Type B pancreatic cell (in vitro differentiated cells): ENCODE measurements at regions not wholly inside any gene's neighbourhood (a gene's known extent, or its start where the extent isn't known, plus 50 kb on each side); places are given as distances from the start of the nearest gene placed in this dataset.
A peak's percentile ranks its signal among the peaks of the same experiment; 100 is the strongest.

Source experiments
- DNase-seq: peaks from one replicate; pipeline ENCODE4 v3.0.0; 2021; ENCODE audit warnings: mixed read lengths; ENCODE audit not compliant: unreplicated experiment; ENCODE audit errors: extremely low spot score
- H3K27ac Mint-ChIP-seq: 2 replicates; pipeline ENCODE4 v1.8.0; 2021; ENCODE audit warnings: mild to moderate bottlenecking, mixed read lengths
- H3K27me3 Mint-ChIP-seq: 2 replicates; pipeline ENCODE4 v1.8.0; 2021; ENCODE audit warnings: mixed read lengths
- H3K36me3 Mint-ChIP-seq: 2 replicates; pipeline ENCODE4 v1.8.0; 2021; ENCODE audit warnings: mixed read lengths
- H3K4me1 Mint-ChIP-seq: one replicate; pipeline ENCODE4 v1.8.0; 2021; ENCODE audit warnings: mixed read lengths; ENCODE audit not compliant: unreplicated experiment
- H3K4me3 Mint-ChIP-seq: 2 replicates; pipeline ENCODE4 v1.8.0; 2021; ENCODE audit warnings: mild to moderate bottlenecking, mixed read lengths
- H3K9me3 Mint-ChIP-seq: 2 replicates; pipeline ENCODE4 v1.8.0; 2021; ENCODE audit warnings: mixed read lengths
- CTCF ChIP-seq: fragments of 200-600 bp; sonication (generic); conservative IDR thresholded peaks from 2 replicates; pipeline ENCODE4 v1.5.0; 2021; ENCODE audit warnings: antibody characterized with exemption, mild to moderate bottlenecking

GRCh38 chr17:36732351-36732750 lies 131.0 kb downstream of the MRM1 start:
- no peak for DNase-seq
- no peak overlapping the region for H3K4me3 Mint-ChIP-seq
- peaks cover 71% of the 10 kb centered on the region for H3K27me3 Mint-ChIP-seq
- peaks cover 10% of the 10 kb centered on the region for H3K4me1 Mint-ChIP-seq
- no peak overlapping the region for H3K27ac Mint-ChIP-seq
- H3K36me3 Mint-ChIP-seq = no peaks in the 10 kb centered on the region
- no peaks in the 10 kb centered on the region for H3K9me3 Mint-ChIP-seq
- TF ChIP-seq CTCF = no peak

GRCh38 chr17:36736201-36737156 lies 135.1 kb downstream of the MRM1 start:
- H3K4me3 Mint-ChIP-seq = no peak overlapping the region
- peaks cover 61% of the 10 kb centered on the region for H3K27me3 Mint-ChIP-seq

GRCh38 chr17:36739208-36739607 lies 137.8 kb downstream of the MRM1 start:
- no peaks in the 10 kb centered on the region for H3K36me3 Mint-ChIP-seq
- peaks cover 10% of the 10 kb centered on the region for H3K4me1 Mint-ChIP-seq
- no peaks in the 10 kb centered on the region for H3K9me3 Mint-ChIP-seq
- H3K4me3 Mint-ChIP-seq = no peak overlapping the region
- peaks cover 57% of the 10 kb centered on the region for H3K27me3 Mint-ChIP-seq
- DNase-seq = no peak
- TF ChIP-seq CTCF = no peak
- no peak overlapping the region for H3K27ac Mint-ChIP-seq

More at GRCh38 chr17:36736201-36737156, 135.1 kb downstream of the MRM1 start:
- TF ChIP-seq CTCF = no peak
- Mint-ChIP-seq H3K9me3 (no peaks in the 10 kb centered on the region), H3K36me3 (no peaks in the 10 kb centered on the region), H3K27ac (no peak overlapping the region), H3K4me1 (peaks cover 2% of the 10 kb centered on the region)
- no peak for DNase-seq

- Mint-ChIP-seq H3K27ac (no peak overlapping the region), H3K9me3 (no peaks in the 10 kb centered on the region), H3K27me3 (peaks cover 53% of the 10 kb centered on the region), H3K4me1 (peaks cover 10% of the 10 kb centered on the region), H3K36me3 (no peaks in the 10 kb centered on the region), H3K4me3 (no peak overlapping the region)
- TF ChIP-seq CTCF = no peak
- no peak for DNase-seq
Observed at GRCh38 chr17:36740157-36740556, 138.8 kb downstream of the MRM1 start.

- Mint-ChIP-seq H3K4me1 (peaks cover 10% of the 10 kb centered on the region), H3K36me3 (no peaks in the 10 kb centered on the region), H3K27me3 (peaks cover 52% of the 10 kb centered on the region), H3K4me3 (no peak overlapping the region), H3K27ac (peak overlapping the region; percentile 1), H3K9me3 (no peaks in the 10 kb centered on the region)
- no peak for TF ChIP-seq CTCF
- no peak for DNase-seq
Observed at GRCh38 chr17:36741019-36741902, 139.9 kb downstream of the MRM1 start.
